ENCODE measurements at regions not wholly inside any gene's neighbourhood (a gene's known extent, or its start where the extent isn't known, plus 50 kb on each side); places are given as distances from the start of the nearest gene placed in this dataset.

DNA sequence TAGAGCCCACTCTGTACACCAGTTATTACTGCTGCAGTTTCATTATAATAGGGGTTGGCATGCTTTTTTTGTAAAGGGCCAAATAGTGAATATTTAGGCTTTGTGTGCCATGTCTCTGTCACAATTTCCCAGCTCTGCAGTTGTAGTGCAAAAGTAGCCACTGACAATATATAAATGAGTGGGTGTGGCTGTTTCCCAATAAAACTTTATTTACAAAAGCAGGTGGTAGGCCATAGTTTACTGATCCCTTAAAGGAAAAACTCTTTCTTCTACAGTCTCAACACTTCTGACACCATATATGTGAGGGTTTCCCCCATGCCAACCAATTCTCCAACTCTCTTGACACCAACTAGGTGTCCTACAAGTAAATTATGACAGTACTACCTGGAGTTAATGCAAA is 110.2 kb upstream of the NAP1L1 start:
- TF ChIP-seq POLR2A (IDR thresholded peaks at IDR 0.05), result no peak
- TF ChIP-seq, protein P1, sequence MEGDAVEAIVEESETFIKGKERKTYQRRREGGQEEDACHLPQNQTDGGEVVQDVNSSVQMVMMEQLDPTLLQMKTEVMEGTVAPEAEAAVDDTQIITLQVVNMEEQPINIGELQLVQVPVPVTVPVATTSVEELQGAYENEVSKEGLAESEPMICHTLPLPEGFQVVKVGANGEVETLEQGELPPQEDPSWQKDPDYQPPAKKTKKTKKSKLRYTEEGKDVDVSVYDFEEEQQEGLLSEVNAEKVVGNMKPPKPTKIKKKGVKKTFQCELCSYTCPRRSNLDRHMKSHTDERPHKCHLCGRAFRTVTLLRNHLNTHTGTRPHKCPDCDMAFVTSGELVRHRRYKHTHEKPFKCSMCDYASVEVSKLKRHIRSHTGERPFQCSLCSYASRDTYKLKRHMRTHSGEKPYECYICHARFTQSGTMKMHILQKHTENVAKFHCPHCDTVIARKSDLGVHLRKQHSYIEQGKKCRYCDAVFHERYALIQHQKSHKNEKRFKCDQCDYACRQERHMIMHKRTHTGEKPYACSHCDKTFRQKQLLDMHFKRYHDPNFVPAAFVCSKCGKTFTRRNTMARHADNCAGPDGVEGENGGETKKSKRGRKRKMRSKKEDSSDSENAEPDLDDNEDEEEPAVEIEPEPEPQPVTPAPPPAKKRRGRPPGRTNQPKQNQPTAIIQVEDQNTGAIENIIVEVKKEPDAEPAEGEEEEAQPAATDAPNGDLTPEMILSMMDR (IDR thresholded peaks at IDR 0.05), result no peak

All from upper lobe of left lung (tissue), 4 donors.